Karpas-422 (cell line): ENCODE measurements at regions not wholly inside any gene's neighbourhood (a gene's known extent, or its start where the extent isn't known, plus 50 kb on each side); places are given as distances from the start of the nearest gene placed in this dataset.

ENCODE experiments used
- DNase-seq: peaks from one replicate; pipeline ENCODE4 v3.0.0-alpha.2; 2015
- H2AFZ ChIP-seq: fragments of 200-600 bp; sonication (generic); 2 replicates; pipeline ENCODE4 v1.6.1; 2014; ENCODE audit warnings: antibody characterized with exemption, low read length, mixed read lengths
- H3K27ac ChIP-seq: fragments of 200-600 bp; sonication (generic); 2 replicates; pipeline ENCODE4 v1.5.1; 2014; ENCODE audit warnings: mild to moderate bottlenecking, low read length, moderate library complexity
- H3K27me3 ChIP-seq: fragments of 200-600 bp; sonication (generic); 2 replicates; pipeline ENCODE4 v1.6.1; 2014; ENCODE audit warnings: low read length, mixed read lengths
- H3K36me3 ChIP-seq: fragments of 200-600 bp; sonication (generic); 2 replicates; pipeline ENCODE4 v1.6.1; 2014; ENCODE audit warnings: low read length, mixed read lengths; ENCODE audit not compliant: insufficient read depth
- H3K4me1 ChIP-seq: fragments of 200-600 bp; sonication (generic); 2 replicates; pipeline ENCODE4 v1.6.1; 2014; ENCODE audit warnings: mild to moderate bottlenecking, low read length, mixed read lengths
- H3K4me2 ChIP-seq: fragments of 200-600 bp; sonication (generic); 2 replicates; pipeline ENCODE4 v1.6.1; 2014; ENCODE audit warnings: low read length, low read depth, mild to moderate bottlenecking; ENCODE audit not compliant: poor library complexity, severe bottlenecking
- H3K4me3 ChIP-seq: fragments of 200-600 bp; sonication (generic); 2 replicates; pipeline ENCODE4 v1.5.1; 2014; ENCODE audit warnings: mild to moderate bottlenecking, antibody characterized with exemption, low read length, mixed read lengths
- H3K79me2 ChIP-seq: fragments of 200-600 bp; sonication (generic); 2 replicates; pipeline ENCODE4 v1.6.1; 2014; ENCODE audit warnings: mild to moderate bottlenecking, low read length, mixed read lengths
- H3K9ac ChIP-seq: fragments of 200-600 bp; sonication (generic); 2 replicates; pipeline ENCODE4 v1.6.0; 2014; ENCODE audit warnings: low read length
- H3K9me2 ChIP-seq: fragments of 200-600 bp; sonication (generic), shearing (Covaris generic); replicated peaks from 2 replicates; pipeline ENCODE4 v1.6.0; 2014; ENCODE audit warnings: mild to moderate bottlenecking, low read length, moderate library complexity; ENCODE audit not compliant: insufficient read depth
- H3K9me3 ChIP-seq: fragments of 300-700, 200-600 bp; sonication (generic); 2 replicates; pipeline ENCODE4 v1.6.1; 2014; ENCODE audit warnings: low read length, mixed read lengths
- H4K20me1 ChIP-seq: fragments of 200-600 bp; sonication (generic); 2 replicates; pipeline ENCODE4 v1.6.1; 2014; ENCODE audit warnings: mild to moderate bottlenecking, antibody characterized with exemption, low read length, low read depth; ENCODE audit not compliant: insufficient read depth

GRCh38 chr12:116490471-116490870 is 68.7 kb upstream of the MAP1LC3B2 start:
- H3K36me3 ChIP-seq: no peaks in the 10 kb centered on the region
- no peak overlapping the region for H3K4me2 ChIP-seq
- H4K20me1 ChIP-seq: no peaks in the 10 kb centered on the region
- H3K9me3 ChIP-seq: no peaks in the 10 kb centered on the region
- no peak for DNase-seq
- H3K27me3 ChIP-seq: no peaks in the 10 kb centered on the region
- H3K9ac ChIP-seq: no peak overlapping the region
- no peaks in the 10 kb centered on the region for H3K79me2 ChIP-seq
- no peaks in the 10 kb centered on the region for H3K4me1 ChIP-seq
- no peak overlapping the region for H3K27ac ChIP-seq
- H2AFZ ChIP-seq: no peak overlapping the region
- no peak overlapping the region for H3K4me3 ChIP-seq
- H3K9me2 ChIP-seq: no peaks in the 10 kb centered on the region

GRCh38 chr12:116492703-116493324 is 66.4 kb upstream of the MAP1LC3B2 start:
- H3K9ac ChIP-seq: no peak overlapping the region
- no peak overlapping the region for H3K4me3 ChIP-seq
- H3K27ac ChIP-seq: no peak overlapping the region
- H3K27me3 ChIP-seq: no peaks in the 10 kb centered on the region
- no peaks in the 10 kb centered on the region for H3K9me3 ChIP-seq
- H3K79me2 ChIP-seq: no peaks in the 10 kb centered on the region
- no peaks in the 10 kb centered on the region for H3K4me1 ChIP-seq
- no peak for DNase-seq
- H4K20me1 ChIP-seq: no peaks in the 10 kb centered on the region
- H3K9me2 ChIP-seq: no peaks in the 10 kb centered on the region
- no peak overlapping the region for H2AFZ ChIP-seq
- H3K4me2 ChIP-seq: no peak overlapping the region
- H3K36me3 ChIP-seq: no peaks in the 10 kb centered on the region

- no peak overlapping the region for H3K4me3 ChIP-seq
- no peaks in the 10 kb centered on the region for H4K20me1 ChIP-seq
- no peaks in the 10 kb centered on the region for H3K9me3 ChIP-seq
- no peaks in the 10 kb centered on the region for H3K27me3 ChIP-seq
- H3K9me2 ChIP-seq: no peaks in the 10 kb centered on the region
- no peak for DNase-seq
- H3K4me1 ChIP-seq: no peaks in the 10 kb centered on the region
- H3K27ac ChIP-seq: no peak overlapping the region
- no peaks in the 10 kb centered on the region for H3K79me2 ChIP-seq
- H2AFZ ChIP-seq: no peak overlapping the region
- no peak overlapping the region for H3K4me2 ChIP-seq
- no peaks in the 10 kb centered on the region for H3K36me3 ChIP-seq
- H3K9ac ChIP-seq: no peak overlapping the region
Observed at GRCh38 chr12:116495260-116495659, 63.9 kb upstream of the MAP1LC3B2 start.

- Histone ChIP-seq H3K4me3 (no peak overlapping the region), H3K9me3 (no peaks in the 10 kb centered on the region), H3K36me3 (no peaks in the 10 kb centered on the region), H2AFZ (no peak overlapping the region), H3K4me1 (no peaks in the 10 kb centered on the region), H3K79me2 (no peaks in the 10 kb centered on the region), H3K9me2 (no peaks in the 10 kb centered on the region), H3K9ac (no peak overlapping the region), H3K27ac (no peak overlapping the region), H3K4me2 (no peak overlapping the region), H4K20me1 (no peaks in the 10 kb centered on the region), H3K27me3 (no peaks in the 10 kb centered on the region)
- no peak for DNase-seq
Observed at GRCh38 chr12:116497051-116497591, 62.1 kb upstream of the MAP1LC3B2 start.

GRCh38 chr12:116498471-116498870 is 60.7 kb upstream of the MAP1LC3B2 start:
- no peak overlapping the region for H2AFZ ChIP-seq
- H3K9me2 ChIP-seq: no peaks in the 10 kb centered on the region
- H3K27me3 ChIP-seq: no peaks in the 10 kb centered on the region
- H4K20me1 ChIP-seq: no peaks in the 10 kb centered on the region
- no peak overlapping the region for H3K27ac ChIP-seq
- no peaks in the 10 kb centered on the region for H3K9me3 ChIP-seq
- H3K9ac ChIP-seq: no peak overlapping the region
- H3K36me3 ChIP-seq: no peaks in the 10 kb centered on the region
- H3K4me2 ChIP-seq: no peak overlapping the region
- no peak for DNase-seq
- no peaks in the 10 kb centered on the region for H3K4me1 ChIP-seq
- no peaks in the 10 kb centered on the region for H3K79me2 ChIP-seq
- no peak overlapping the region for H3K4me3 ChIP-seq

GRCh38 chr12:116502141-116502725 is 56.9 kb upstream of the MAP1LC3B2 start:
- Histone ChIP-seq H3K9ac (no peak overlapping the region), H3K79me2 (no peaks in the 10 kb centered on the region), H3K4me3 (no peak overlapping the region), H3K9me2 (no peaks in the 10 kb centered on the region), H4K20me1 (no peaks in the 10 kb centered on the region), H3K9me3 (no peaks in the 10 kb centered on the region), H3K27me3 (no peaks in the 10 kb centered on the region), H2AFZ (no peak overlapping the region), H3K4me1 (no peaks in the 10 kb centered on the region), H3K36me3 (no peaks in the 10 kb centered on the region), H3K4me2 (no peak overlapping the region), H3K27ac (no peak overlapping the region)
- no peak for DNase-seq

- Histone ChIP-seq H2AFZ (no peak overlapping the region), H3K4me1 (peaks cover 4% of the 10 kb centered on the region), H3K9ac (no peak overlapping the region), H3K9me3 (no peaks in the 10 kb centered on the region), H3K4me3 (no peak overlapping the region), H3K4me2 (no peak overlapping the region), H3K36me3 (no peaks in the 10 kb centered on the region), H3K27ac (no peak overlapping the region), H3K9me2 (no peaks in the 10 kb centered on the region), H3K79me2 (no peaks in the 10 kb centered on the region), H3K27me3 (no peaks in the 10 kb centered on the region), H4K20me1 (no peaks in the 10 kb centered on the region)
- DNase-seq: no peak
Observed at GRCh38 chr12:116502989-116503496, 56.1 kb upstream of the MAP1LC3B2 start.

GRCh38 chr12:116504438-116504837 is 54.7 kb upstream of the MAP1LC3B2 start:
- H3K27ac ChIP-seq: no peak overlapping the region
- H3K9me2 ChIP-seq: no peaks in the 10 kb centered on the region
- no peak overlapping the region for H2AFZ ChIP-seq
- no peak overlapping the region for H3K4me2 ChIP-seq
- no peaks in the 10 kb centered on the region for H3K36me3 ChIP-seq
- no peak overlapping the region for H3K4me3 ChIP-seq
- DNase-seq: no peak
- H3K27me3 ChIP-seq: no peaks in the 10 kb centered on the region
- no peak overlapping the region for H3K9ac ChIP-seq
- peaks cover 11% of the 10 kb centered on the region for H3K4me1 ChIP-seq
- no peaks in the 10 kb centered on the region for H4K20me1 ChIP-seq
- no peaks in the 10 kb centered on the region for H3K79me2 ChIP-seq
- no peaks in the 10 kb centered on the region for H3K9me3 ChIP-seq
